Natural killer cell (primary cell): ENCODE measurements at regions not wholly inside any gene's neighbourhood (a gene's known extent, or its start where the extent isn't known, plus 50 kb on each side); places are given as distances from the start of the nearest gene placed in this dataset.

Source experiments
- ATAC-seq, 3 donors: fragments of 150-1000 bp in 2 of 3; fragments of 200-7000 bp in 1 of 3; cut with Tn5 transposase; 1 replicate in 1 of 3; 2 replicates in 2 of 3; pipeline ENCODE4 v1.10.0; 2021; ENCODE audit warnings: mild to moderate bottlenecking in 2 of 3, moderate library complexity in 2 of 3
- DNase-seq, 2 donors: peaks; one replicate each; pipeline versions ENCODE4 v3.0.0 to v3.0.0-alpha.2; 2013 to 2021; ENCODE audit warnings: mixed read lengths in 1 of 2
- H3K27ac ChIP-seq: one replicate; pipeline ENCODE4 v1.5.1; 2013; ENCODE audit warnings: mild to moderate bottlenecking, low read length
- H3K27me3 ChIP-seq: one replicate; pipeline ENCODE4 v1.6.1; 2013; ENCODE audit warnings: low read length; ENCODE audit not compliant: control insufficient read depth, insufficient read depth
- H3K36me3 ChIP-seq: one replicate; pipeline ENCODE4 v1.6.1; 2013; ENCODE audit warnings: low read length; ENCODE audit not compliant: control insufficient read depth, insufficient read depth
- H3K4me1 ChIP-seq: one replicate; pipeline ENCODE4 v1.6.1; 2013; ENCODE audit warnings: low read length; ENCODE audit not compliant: control insufficient read depth, insufficient read depth
- H3K4me3 ChIP-seq: one replicate; pipeline ENCODE4 v1.5.1; 2013; ENCODE audit warnings: low read length
- H3K9me3 ChIP-seq: one replicate; pipeline ENCODE4 v1.6.1; 2013; ENCODE audit warnings: low read length; ENCODE audit not compliant: control insufficient read depth, insufficient read depth
- H3K27ac Mint-ChIP-seq, 2 donors: one replicate each; pipeline ENCODE4 v1.8.0; 2022; ENCODE audit warnings: mild to moderate bottlenecking in 2 of 2, mixed read lengths in 2 of 2, moderate library complexity in 1 of 2
- H3K27me3 Mint-ChIP-seq, 2 donors: one replicate each; pipeline ENCODE4 v1.8.0; 2022; ENCODE audit warnings: low read depth in 2 of 2, mixed read lengths in 2 of 2
- H3K36me3 Mint-ChIP-seq: one replicate; pipeline ENCODE4 v1.8.0; 2022; ENCODE audit warnings: mixed read lengths
- H3K4me1 Mint-ChIP-seq, 2 donors: one replicate each; pipeline ENCODE4 v1.8.0; 2022; ENCODE audit warnings: mixed read lengths in 2 of 2
- H3K4me3 Mint-ChIP-seq: one replicate; pipeline ENCODE4 v1.8.0; 2022; ENCODE audit warnings: mild to moderate bottlenecking, moderate library complexity, mixed read lengths
- H3K9me3 Mint-ChIP-seq, 2 donors: one replicate each; pipeline ENCODE4 v1.8.0; 2022; ENCODE audit warnings: mixed read lengths in 2 of 2
- CTCF ChIP-seq: fragments of 200-600 bp; IDR thresholded peaks from one replicate; pipeline ENCODE4 v1.8.0; 2022; ENCODE audit warnings: antibody characterized with exemption
- WGBS: methylation state at CpG from one replicate; pipeline ENCODE4 v1.1.7; 2013; ENCODE audit warnings: missing lambda C conversion rate; ENCODE audit not compliant: insufficient coverage; 5-methylcytosine and 5-hydroxymethylcytosine counted together
- intact Hi-C: fragments of 100-400 bp; cut with micrococcal nuclease; formaldehyde crosslinking; loops from one replicate; pipeline ENCODE4 v1.14.2; 2022

GRCh38 chr19:29475469-29475868 lies 50.3 kb upstream of the VSTM2B start:
- DNase-seq (no peak), ATAC-seq (no peak)
- 84% methylated on average over 12 of the region's 12 CpGs for WGBS
- Mint-ChIP-seq H3K36me3 (no peaks in the 10 kb centered on the region), H3K9me3 (no peaks in the 10 kb centered on the region), H3K27ac (no peak overlapping the region), H3K27me3 (peaks cover 10 to 33% of the 10 kb centered on the region in 2 donors), H3K4me3 (no peak overlapping the region), H3K4me1 (no peaks in the 10 kb centered on the region)
- Histone ChIP-seq H3K36me3 (no peaks in the 10 kb centered on the region), H3K4me1 (no peaks in the 10 kb centered on the region), H3K27me3 (no peaks in the 10 kb centered on the region), H3K4me3 (no peak overlapping the region), H3K27ac (no peak overlapping the region), H3K9me3 (peaks cover 10% of the 10 kb centered on the region)
- TF ChIP-seq CTCF: no peak
- intact Hi-C loops: no loop called here
